Testis (tissue), 2 donors: ENCODE measurements at regions not wholly inside any gene's neighbourhood (a gene's known extent, or its start where the extent isn't known, plus 50 kb on each side); places are given as distances from the start of the nearest gene placed in this dataset.

Source experiments
- POLR2A ChIP-seq: fragments of 450-650 bp; IDR thresholded peaks from one replicate; pipeline ENCODE4 v1.6.1; 2017; ENCODE audit warnings: antibody characterized with exemption, mild to moderate bottlenecking, moderate library complexity
- TF ChIP-seq, protein P1 (sequence below), 3 experiments: fragments of 450-650 bp in 2 of 3; fragments of 200-600 bp in 1 of 3; sonication (generic) in 1 of 3; IDR thresholded peaks; one replicate each; pipeline ENCODE4 v1.5.1; 2016 to 2019; ENCODE audit warnings: antibody characterized with exemption in 3 of 3, mild to moderate bottlenecking in 2 of 3, moderate library complexity in 1 of 3

GRCh38 chr6:163842467-163842866 lies 427.9 kb downstream of the QKI start:
- no peak for TF ChIP-seq POLR2A
- TF ChIP-seq, protein P1, sequence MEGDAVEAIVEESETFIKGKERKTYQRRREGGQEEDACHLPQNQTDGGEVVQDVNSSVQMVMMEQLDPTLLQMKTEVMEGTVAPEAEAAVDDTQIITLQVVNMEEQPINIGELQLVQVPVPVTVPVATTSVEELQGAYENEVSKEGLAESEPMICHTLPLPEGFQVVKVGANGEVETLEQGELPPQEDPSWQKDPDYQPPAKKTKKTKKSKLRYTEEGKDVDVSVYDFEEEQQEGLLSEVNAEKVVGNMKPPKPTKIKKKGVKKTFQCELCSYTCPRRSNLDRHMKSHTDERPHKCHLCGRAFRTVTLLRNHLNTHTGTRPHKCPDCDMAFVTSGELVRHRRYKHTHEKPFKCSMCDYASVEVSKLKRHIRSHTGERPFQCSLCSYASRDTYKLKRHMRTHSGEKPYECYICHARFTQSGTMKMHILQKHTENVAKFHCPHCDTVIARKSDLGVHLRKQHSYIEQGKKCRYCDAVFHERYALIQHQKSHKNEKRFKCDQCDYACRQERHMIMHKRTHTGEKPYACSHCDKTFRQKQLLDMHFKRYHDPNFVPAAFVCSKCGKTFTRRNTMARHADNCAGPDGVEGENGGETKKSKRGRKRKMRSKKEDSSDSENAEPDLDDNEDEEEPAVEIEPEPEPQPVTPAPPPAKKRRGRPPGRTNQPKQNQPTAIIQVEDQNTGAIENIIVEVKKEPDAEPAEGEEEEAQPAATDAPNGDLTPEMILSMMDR (IDR thresholded peaks at IDR 0.05), result no peak
